ENCODE measurements at regions not wholly inside any gene's neighbourhood (a gene's known extent, or its start where the extent isn't known, plus 50 kb on each side); places are given as distances from the start of the nearest gene placed in this dataset.

DNA sequence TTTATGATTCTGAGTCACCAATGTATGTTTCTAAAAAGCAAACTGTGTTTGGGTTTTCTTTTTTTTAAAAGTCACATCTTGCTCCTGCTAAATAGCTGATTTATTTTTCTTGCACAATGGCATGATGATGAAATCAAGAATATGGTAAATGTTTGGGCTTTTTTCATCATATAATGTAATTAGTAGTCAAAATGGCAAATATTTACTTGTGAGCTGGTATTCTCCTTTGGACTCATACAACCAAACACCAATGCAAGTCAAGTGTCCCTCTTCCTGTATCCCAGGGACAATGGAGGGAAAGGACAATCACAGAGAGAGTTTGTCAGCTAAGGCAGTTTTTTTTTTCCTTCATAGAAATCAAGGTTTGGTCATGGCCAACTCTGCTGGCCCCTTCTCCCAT, 94.6 kb upstream of the RALGPS2 start:
- no peak for TF ChIP-seq CTCF (conservative IDR thresholded peaks at IDR 0.05; ENCODE audit: low read depth, low read length)
- DNase-seq (ENCODE audit: low read depth), result no peak
- no peak overlapping the region for H3K4me3 ChIP-seq (ENCODE audit: low read depth, low read length)

DNA sequence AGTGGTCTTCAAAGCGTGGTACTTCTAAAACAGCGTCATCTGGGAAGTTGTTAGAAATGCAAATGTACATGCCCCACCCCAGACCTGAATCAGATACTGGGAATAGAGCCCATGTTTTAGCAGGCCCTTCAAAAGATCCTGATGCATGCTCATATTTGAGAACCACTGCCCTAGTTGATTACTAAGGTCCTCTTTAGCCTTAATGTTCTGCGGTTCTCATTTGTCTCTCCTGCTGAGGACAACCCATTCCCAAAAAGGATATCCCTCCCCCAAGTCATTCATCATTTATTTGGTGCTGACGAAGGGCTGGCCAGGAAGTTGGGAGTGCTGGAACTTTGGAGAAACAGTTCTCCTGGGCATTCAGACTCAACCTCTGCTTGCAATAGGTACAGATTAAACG, 92.4 kb upstream of the RALGPS2 start:
- TF ChIP-seq CTCF (conservative IDR thresholded peaks at IDR 0.05; ENCODE audit: low read depth, low read length), result no peak
- H3K4me3 ChIP-seq (ENCODE audit: low read depth, low read length), result no peak overlapping the region
- no peak for DNase-seq (ENCODE audit: low read depth)

DNA sequence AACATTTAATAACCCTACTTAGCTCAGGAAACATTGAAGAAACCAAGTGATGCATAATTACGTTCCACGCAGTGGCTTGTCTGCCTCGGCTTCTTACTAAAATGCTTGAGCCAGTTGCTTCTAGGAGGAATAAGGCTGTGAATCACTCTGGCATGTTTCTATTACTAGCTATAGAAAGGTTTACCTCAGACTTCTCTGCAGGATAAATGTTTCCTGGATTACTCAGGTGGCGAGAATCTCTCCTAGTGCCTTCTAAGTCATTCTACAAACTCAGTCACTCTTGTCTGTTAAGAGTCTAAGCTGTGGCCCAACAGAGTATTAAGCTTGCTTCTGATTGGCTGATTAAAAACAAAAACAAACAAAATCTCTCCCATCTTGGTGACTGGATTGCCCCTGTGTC, 92.0 kb upstream of the RALGPS2 start:
- H3K4me3 ChIP-seq (ENCODE audit: low read depth, low read length), result no peak overlapping the region
- no peak for TF ChIP-seq CTCF (conservative IDR thresholded peaks at IDR 0.05; ENCODE audit: low read depth, low read length)
- no peak for DNase-seq (ENCODE audit: low read depth)

- H3K4me3 ChIP-seq (ENCODE audit: low read depth, low read length), result no peak overlapping the region
- no peak for TF ChIP-seq CTCF (conservative IDR thresholded peaks at IDR 0.05; ENCODE audit: low read depth, low read length)
- no peak for DNase-seq (ENCODE audit: low read depth)
These were observed 90.6 kb upstream of the RALGPS2 start for GRCh38 chr1:178634445-178634844.

DNA sequence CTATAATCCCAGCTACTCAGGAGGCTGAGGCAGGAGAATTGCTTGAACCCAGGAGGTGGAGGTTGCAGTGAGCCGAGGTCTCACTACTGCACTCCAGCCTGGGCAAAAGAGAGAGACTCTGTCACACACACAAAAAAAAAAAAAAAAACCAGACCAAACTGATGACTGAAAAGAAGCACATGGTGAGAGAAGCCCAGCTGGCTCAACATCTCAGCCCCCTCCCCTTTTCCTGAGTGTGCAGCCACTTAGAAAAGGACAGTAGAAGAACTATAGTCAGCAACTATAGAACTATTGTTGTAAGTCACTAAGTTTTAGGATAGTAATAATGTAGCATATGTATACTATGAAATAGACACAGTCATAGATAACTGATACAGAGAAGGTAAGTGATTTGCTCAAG, 87.2 kb upstream of the RALGPS2 start:
- no peak overlapping the region for H3K4me3 ChIP-seq (ENCODE audit: low read depth, low read length)
- TF ChIP-seq CTCF (conservative IDR thresholded peaks at IDR 0.05; ENCODE audit: low read depth, low read length), result no peak
- DNase-seq (ENCODE audit: low read depth), result no peak

DNA sequence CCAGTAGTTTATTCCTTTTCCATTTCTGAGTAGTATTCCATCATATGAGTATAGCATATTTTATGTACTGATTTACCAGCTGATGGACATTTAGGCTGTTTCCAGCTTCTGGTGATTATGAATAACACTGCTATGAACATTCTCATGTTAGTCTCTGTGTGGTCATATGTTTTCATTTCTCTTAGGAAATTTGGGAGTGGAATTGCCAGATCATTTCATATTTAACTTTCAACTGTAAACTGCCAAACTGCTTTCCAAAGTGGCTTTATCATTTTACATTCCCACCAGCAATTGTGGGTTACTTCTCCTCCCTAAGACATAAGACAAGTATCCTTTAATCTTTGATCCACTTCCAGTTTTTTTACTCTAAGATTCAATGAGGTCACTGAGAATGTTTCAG, 85.7 kb upstream of the RALGPS2 start:
- no peak for TF ChIP-seq CTCF (conservative IDR thresholded peaks at IDR 0.05; ENCODE audit: low read depth, low read length)
- no peak for DNase-seq (ENCODE audit: low read depth)
- no peak overlapping the region for H3K4me3 ChIP-seq (ENCODE audit: low read depth, low read length)

DNA sequence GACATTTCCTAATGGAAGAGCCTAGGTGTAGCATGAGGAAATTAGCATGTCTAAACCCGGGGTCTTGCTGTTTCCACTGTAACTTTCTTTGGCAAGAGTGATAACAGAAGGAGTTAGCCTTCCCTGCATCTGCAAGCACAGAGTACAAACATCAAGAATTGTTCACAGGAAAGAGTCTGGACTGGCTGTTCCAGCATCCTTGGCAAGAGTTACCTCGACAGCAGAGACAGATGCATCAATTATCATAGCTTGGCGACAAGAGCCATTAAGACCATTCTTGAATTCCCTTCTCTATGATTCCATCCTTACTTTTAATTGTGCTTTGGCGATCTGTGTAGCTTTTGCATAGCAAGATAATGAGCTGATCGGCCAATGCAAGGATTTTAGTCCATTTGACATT, 82.8 kb upstream of the RALGPS2 start:
- TF ChIP-seq CTCF (conservative IDR thresholded peaks at IDR 0.05; ENCODE audit: low read depth, low read length), result no peak
- no peak overlapping the region for H3K4me3 ChIP-seq (ENCODE audit: low read depth, low read length)
- no peak for DNase-seq (ENCODE audit: low read depth)

Data from epithelial cell of proximal tubule (primary cell).